C4-2B (cell line): ENCODE measurements at regions not wholly inside any gene's neighbourhood (a gene's known extent, or its start where the extent isn't known, plus 50 kb on each side); places are given as distances from the start of the nearest gene placed in this dataset.

Source experiments
- CTCF ChIP-seq: fragments of 450-650 bp; conservative IDR thresholded peaks from 2 replicates; pipeline ENCODE4 v1.5.1; 2017; ENCODE audit warnings: mild to moderate bottlenecking
- ZFX ChIP-seq: fragments of 450-650 bp; IDR thresholded peaks from 2 replicates; pipeline ENCODE4 v1.6.1; 2017

- TF ChIP-seq CTCF (no peak), ZFX (no peak)
Measured at GRCh38 chr5:128641861-128642260, 103.8 kb upstream of the FBN2 start.
